ENCODE measurements at regions not wholly inside any gene's neighbourhood (a gene's known extent, or its start where the extent isn't known, plus 50 kb on each side); places are given as distances from the start of the nearest gene placed in this dataset.
"Not testable (repeated sequence)": the region's sequence is repeated elsewhere in the genome, so short reads cannot be mapped to it uniquely, and the experiment has no call there.

DNA sequence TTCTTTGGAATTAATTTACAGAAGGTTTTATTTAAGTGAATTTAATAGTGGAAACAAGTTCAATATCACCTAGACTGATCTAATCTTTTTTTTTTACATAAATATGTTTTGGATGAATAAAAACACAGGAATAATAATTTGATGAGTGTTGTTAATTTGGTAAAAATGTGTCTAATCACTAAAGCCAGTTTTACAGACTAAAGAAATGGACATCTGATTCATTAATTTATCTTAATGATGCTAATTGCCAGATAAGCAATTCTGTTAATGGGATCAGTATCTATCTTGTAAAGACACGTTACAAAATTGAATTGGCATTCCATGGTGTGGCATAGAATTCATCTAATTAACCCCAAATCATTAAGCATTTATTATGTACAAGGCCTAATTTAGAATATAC lies 743.3 kb upstream of the CDH6 start:
- no peaks in the 10 kb centered on the region for H3K9me3 ChIP-seq (ENCODE audit: control insufficient read depth in 3 of 3, low read length in 3 of 3)
- H3K27ac ChIP-seq (ENCODE audit: low read depth, low read length) = no peak overlapping the region
- no peaks in the 10 kb centered on the region for H3K4me1 ChIP-seq (ENCODE audit: control insufficient read depth in 3 of 3, insufficient read depth in 3 of 3, low read length in 3 of 3)
- H3K4me3 ChIP-seq (ENCODE audit: low read length in 3 of 3) = no peak overlapping the region
- no peaks in the 10 kb centered on the region for H3K36me3 ChIP-seq (ENCODE audit: control insufficient read depth in 3 of 3, insufficient read depth in 3 of 3, low read length in 3 of 3)
- no peaks in the 10 kb centered on the region for H3K27me3 ChIP-seq (ENCODE audit: control insufficient read depth in 3 of 3, insufficient read depth in 3 of 3, low read length in 3 of 3)
- H3K9ac ChIP-seq (ENCODE audit: low read depth in 1 of 3, low read length in 3 of 3) = no peak overlapping the region

DNA sequence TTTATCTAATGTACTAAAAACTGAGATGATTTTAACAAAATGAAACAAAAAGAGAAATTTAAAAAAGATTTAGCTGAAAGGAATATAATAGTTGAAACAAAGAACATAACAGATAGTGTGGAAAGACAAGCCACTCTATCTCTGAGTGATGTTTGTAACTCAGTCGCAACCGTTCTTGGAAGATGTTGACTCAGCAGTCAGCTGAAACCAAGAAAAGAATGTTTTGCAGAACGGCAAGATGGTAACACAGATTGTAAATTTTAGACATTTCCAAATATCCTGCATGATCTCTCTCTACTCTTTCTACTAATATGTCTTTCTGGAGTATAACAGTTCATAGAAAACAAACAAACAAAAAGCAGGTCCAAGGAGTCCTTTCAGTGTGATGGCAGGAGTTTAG lies 746.1 kb upstream of the CDH6 start:
- Histone ChIP-seq H3K36me3 (ENCODE audit: control insufficient read depth in 3 of 3, insufficient read depth in 3 of 3, low read length in 3 of 3) (no peaks in the 10 kb centered on the region), H3K9me3 (ENCODE audit: control insufficient read depth in 3 of 3, low read length in 3 of 3) (no peaks in the 10 kb centered on the region), H3K4me3 (ENCODE audit: low read length in 3 of 3) (no peak overlapping the region)

DNA sequence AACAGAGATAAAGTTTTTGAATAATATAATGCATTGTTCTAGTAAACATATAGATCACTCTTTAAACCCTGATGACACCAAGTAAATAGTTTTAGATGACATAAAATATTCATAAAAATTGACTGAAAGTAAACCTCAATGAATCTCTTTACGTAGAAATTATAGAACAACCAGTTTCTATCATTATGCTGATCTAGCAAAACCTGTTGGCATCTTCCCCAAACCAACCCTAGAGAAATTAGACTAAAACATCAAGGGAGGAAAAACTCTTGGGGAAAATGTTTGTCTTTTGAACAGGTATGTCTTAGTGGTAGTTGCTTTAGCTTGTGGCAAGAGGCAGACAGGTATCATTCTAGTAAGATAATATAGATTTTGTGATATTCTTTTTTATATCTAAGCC lies 747.0 kb upstream of the CDH6 start:
- H3K4me3 ChIP-seq (ENCODE audit: low read length in 3 of 3) = no peak overlapping the region
- H3K9ac ChIP-seq (ENCODE audit: low read depth in 1 of 3, low read length in 3 of 3) = no peak overlapping the region
- no peaks in the 10 kb centered on the region for H3K27me3 ChIP-seq (ENCODE audit: control insufficient read depth in 3 of 3, insufficient read depth in 3 of 3, low read length in 3 of 3)
- H3K9me3 ChIP-seq (ENCODE audit: control insufficient read depth in 3 of 3, low read length in 3 of 3) = no peaks in the 10 kb centered on the region
- H3K27ac ChIP-seq (ENCODE audit: low read depth, low read length) = no peak overlapping the region
- H3K4me1 ChIP-seq (ENCODE audit: control insufficient read depth in 3 of 3, insufficient read depth in 3 of 3, low read length in 3 of 3) = no peaks in the 10 kb centered on the region
- no peaks in the 10 kb centered on the region for H3K36me3 ChIP-seq (ENCODE audit: control insufficient read depth in 3 of 3, insufficient read depth in 3 of 3, low read length in 3 of 3)

More for the DNA sequence above, 746.1 kb upstream of the CDH6 start:
- no peak overlapping the region for H3K9ac ChIP-seq (ENCODE audit: low read depth in 1 of 3, low read length in 3 of 3)
- no peak overlapping the region for H3K27ac ChIP-seq (ENCODE audit: low read depth, low read length)
- H3K27me3 ChIP-seq (ENCODE audit: control insufficient read depth in 3 of 3, insufficient read depth in 3 of 3, low read length in 3 of 3) = no peaks in the 10 kb centered on the region
- H3K4me1 ChIP-seq (ENCODE audit: control insufficient read depth in 3 of 3, insufficient read depth in 3 of 3, low read length in 3 of 3) = no peaks in the 10 kb centered on the region

DNA sequence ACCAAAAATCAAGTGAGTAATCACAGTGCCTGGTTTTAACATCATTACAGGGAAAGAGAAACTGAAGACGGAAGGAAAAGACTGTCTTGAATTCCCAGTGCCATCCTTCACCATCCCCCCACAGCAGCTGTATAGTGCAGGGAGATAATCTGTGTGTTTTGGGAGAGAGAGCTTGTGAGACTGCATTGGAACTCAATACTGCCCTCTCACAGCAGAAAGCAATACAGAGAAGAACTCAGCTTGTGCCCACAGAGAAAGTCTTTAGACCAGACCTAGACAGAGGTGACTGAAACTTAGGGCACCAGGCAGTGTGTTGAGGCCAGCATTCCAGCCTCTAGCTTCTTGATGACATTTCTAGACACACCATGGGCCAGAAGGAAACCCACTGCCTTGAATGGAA lies 754.7 kb upstream of the CDH6 start:
- no peak overlapping the region for H3K4me3 ChIP-seq (ENCODE audit: low read length in 3 of 3)
- no peaks in the 10 kb centered on the region for H3K36me3 ChIP-seq (ENCODE audit: control insufficient read depth in 3 of 3, insufficient read depth in 3 of 3, low read length in 3 of 3)
- H3K9me3 ChIP-seq (ENCODE audit: control insufficient read depth in 3 of 3, low read length in 3 of 3) = peaks cover 0 to 5% (median 0%) of the 10 kb centered on the region in 3 donors
- no peak overlapping the region for H3K9ac ChIP-seq (ENCODE audit: low read depth in 1 of 3, low read length in 3 of 3)
- H3K4me1 ChIP-seq (ENCODE audit: control insufficient read depth in 3 of 3, insufficient read depth in 3 of 3, low read length in 3 of 3) = no peaks in the 10 kb centered on the region
- no peak overlapping the region for H3K27ac ChIP-seq (ENCODE audit: low read depth, low read length)
- no peaks in the 10 kb centered on the region for H3K27me3 ChIP-seq (ENCODE audit: control insufficient read depth in 3 of 3, insufficient read depth in 3 of 3, low read length in 3 of 3)

DNA sequence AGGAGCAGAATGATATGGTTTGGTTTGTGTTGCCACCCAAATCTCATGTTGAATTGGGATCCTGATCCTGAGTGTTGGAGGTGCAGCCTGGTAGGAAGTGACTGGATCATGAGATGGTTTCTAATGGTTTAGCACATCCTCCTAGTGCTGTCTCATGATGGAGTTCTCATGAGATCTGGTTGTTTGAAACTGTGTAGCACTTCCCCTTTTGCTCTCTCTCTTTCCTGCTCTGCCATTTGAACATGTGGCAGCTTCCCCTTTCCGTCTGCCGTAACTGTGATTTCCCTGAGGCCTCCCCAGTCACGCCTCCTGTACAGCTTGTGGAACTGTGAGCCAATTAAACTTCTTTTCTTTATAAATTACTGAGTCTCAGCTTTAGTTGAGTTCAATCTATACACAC lies 756.8 kb upstream of the CDH6 start:
- Histone ChIP-seq H3K4me1 (ENCODE audit: control insufficient read depth in 3 of 3, insufficient read depth in 3 of 3, low read length in 3 of 3) (no peaks in the 10 kb centered on the region), H3K9ac (ENCODE audit: low read depth in 1 of 3, low read length in 3 of 3) (no peak overlapping the region), H3K9me3 (ENCODE audit: control insufficient read depth in 3 of 3, low read length in 3 of 3) (peaks cover 0 to 5% (median 0%) of the 10 kb centered on the region in 3 donors), H3K36me3 (ENCODE audit: control insufficient read depth in 3 of 3, insufficient read depth in 3 of 3, low read length in 3 of 3) (no peaks in the 10 kb centered on the region), H3K4me3 (ENCODE audit: low read length in 3 of 3) (no peak overlapping the region), H3K27ac (ENCODE audit: low read depth, low read length) (no peak overlapping the region), H3K27me3 (ENCODE audit: control insufficient read depth in 3 of 3, insufficient read depth in 3 of 3, low read length in 3 of 3) (no peaks in the 10 kb centered on the region)

DNA sequence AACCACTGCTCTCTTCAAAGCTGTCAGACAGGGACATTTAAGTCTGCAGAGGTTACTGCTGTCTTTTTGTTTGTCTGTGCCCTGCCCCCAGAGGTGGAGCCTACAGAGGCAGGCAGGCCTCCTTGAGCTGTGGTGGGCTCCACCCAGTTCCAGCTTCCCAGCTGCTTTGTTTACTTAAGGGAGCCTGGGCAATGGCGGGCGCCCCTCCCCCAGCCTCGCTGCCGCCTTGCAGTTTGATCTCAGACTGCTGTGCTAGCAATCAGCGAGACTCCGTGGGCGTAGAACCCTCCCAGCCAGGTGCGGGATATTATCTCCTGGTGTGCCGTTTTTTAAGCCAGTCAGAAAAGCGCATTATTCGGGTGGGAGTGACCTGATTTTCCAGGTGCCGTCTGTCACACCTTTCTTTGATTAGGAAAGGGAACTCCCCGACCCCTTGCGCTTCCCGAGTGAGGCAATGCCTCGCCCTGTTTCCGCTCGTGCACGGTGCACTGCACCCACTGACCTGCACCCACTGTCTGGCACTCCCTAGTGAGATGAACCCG lies 764.5 kb upstream of the CDH6 start:
- H3K4me1 ChIP-seq (ENCODE audit: control insufficient read depth in 3 of 3, insufficient read depth in 3 of 3, low read length in 3 of 3); H3K9ac ChIP-seq (ENCODE audit: low read depth in 1 of 3, low read length in 3 of 3); H3K27me3 ChIP-seq (ENCODE audit: control insufficient read depth in 3 of 3, insufficient read depth in 3 of 3, low read length in 3 of 3); H3K27ac ChIP-seq (ENCODE audit: low read depth, low read length); H3K4me3 ChIP-seq (ENCODE audit: low read length in 3 of 3); H3K9me3 ChIP-seq (ENCODE audit: control insufficient read depth in 3 of 3, low read length in 3 of 3); H3K36me3 ChIP-seq (ENCODE audit: control insufficient read depth in 3 of 3, insufficient read depth in 3 of 3, low read length in 3 of 3): not testable (repeated sequence)

DNA sequence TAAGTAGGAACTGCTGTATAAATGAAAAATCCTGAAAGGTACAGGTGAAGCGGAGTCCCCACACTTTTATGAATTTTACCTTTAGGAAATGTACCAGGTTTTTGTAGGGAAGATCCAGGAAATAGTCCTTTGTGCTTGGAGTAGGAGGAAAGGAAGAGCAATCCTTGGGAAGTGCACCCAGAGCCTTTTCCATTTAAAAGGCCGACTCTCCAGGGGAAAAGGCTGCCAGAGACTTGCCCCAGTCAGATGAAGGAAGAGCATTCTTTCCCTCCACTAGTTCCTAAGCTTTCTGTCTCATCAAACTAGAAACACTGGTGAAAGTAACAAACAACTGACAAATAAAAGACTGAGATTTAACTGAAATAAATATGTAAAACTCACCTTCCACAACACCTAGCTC lies 779.4 kb upstream of the CDH6 start:
- H3K9me3 ChIP-seq (ENCODE audit: control insufficient read depth in 3 of 3, low read length in 3 of 3) = no peaks in the 10 kb centered on the region
- H3K27me3 ChIP-seq (ENCODE audit: control insufficient read depth in 3 of 3, insufficient read depth in 3 of 3, low read length in 3 of 3) = no peaks in the 10 kb centered on the region
- no peaks in the 10 kb centered on the region for H3K36me3 ChIP-seq (ENCODE audit: control insufficient read depth in 3 of 3, insufficient read depth in 3 of 3, low read length in 3 of 3)
- no peak overlapping the region for H3K9ac ChIP-seq (ENCODE audit: low read depth in 1 of 3, low read length in 3 of 3)
- no peak overlapping the region for H3K4me3 ChIP-seq (ENCODE audit: low read length in 3 of 3)
- H3K27ac ChIP-seq (ENCODE audit: low read depth, low read length) = no peak overlapping the region
- no peaks in the 10 kb centered on the region for H3K4me1 ChIP-seq (ENCODE audit: control insufficient read depth in 3 of 3, insufficient read depth in 3 of 3, low read length in 3 of 3)

DNA sequence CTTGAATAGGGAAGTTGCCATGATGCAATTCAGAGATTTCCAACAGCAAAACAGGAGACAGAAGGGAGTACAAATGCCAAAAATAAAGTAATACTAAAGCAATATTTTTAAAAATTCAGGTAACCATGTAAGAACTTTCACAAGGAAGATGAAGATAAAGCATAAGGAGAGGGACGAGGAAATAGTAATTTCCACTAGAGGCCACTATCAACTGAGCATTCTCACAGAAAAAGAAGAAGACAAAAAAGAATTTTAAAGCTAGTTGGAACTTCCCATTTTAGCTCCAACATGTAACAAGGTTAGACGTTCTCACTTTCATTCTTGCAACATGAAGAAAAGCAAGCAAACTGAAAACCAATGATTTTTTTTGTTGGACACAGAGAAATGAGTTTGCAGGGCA lies 779.9 kb upstream of the CDH6 start:
- Histone ChIP-seq H3K4me3 (ENCODE audit: low read length in 3 of 3) (no peak overlapping the region), H3K27me3 (ENCODE audit: control insufficient read depth in 3 of 3, insufficient read depth in 3 of 3, low read length in 3 of 3) (no peaks in the 10 kb centered on the region), H3K27ac (ENCODE audit: low read depth, low read length) (no peak overlapping the region), H3K4me1 (ENCODE audit: control insufficient read depth in 3 of 3, insufficient read depth in 3 of 3, low read length in 3 of 3) (no peaks in the 10 kb centered on the region), H3K9ac (ENCODE audit: low read depth in 1 of 3, low read length in 3 of 3) (no peak overlapping the region), H3K36me3 (ENCODE audit: control insufficient read depth in 3 of 3, insufficient read depth in 3 of 3, low read length in 3 of 3) (no peaks in the 10 kb centered on the region), H3K9me3 (ENCODE audit: control insufficient read depth in 3 of 3, low read length in 3 of 3) (no peaks in the 10 kb centered on the region)

DNA sequence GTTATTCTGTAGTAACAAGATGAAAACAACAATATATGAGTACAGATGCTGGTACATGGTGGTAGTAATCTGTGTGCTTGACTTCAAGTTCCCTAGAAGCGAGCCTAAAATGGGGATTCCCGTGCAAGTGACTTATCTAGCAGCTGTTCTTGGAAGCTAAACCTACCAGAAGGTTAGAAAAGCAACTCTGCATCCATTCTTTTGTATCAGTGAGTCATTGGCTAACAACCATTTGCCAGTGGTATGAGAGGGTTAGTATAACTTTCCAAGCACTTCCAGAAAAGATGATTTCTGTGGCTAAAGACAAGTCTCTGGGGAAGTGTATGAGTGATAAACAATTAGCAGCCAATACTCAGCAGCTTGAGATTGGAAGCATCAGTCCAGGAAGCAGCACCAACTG lies 787.7 kb upstream of the CDH6 start:
- Histone ChIP-seq H3K36me3 (ENCODE audit: control insufficient read depth in 3 of 3, insufficient read depth in 3 of 3, low read length in 3 of 3) (no peaks in the 10 kb centered on the region), H3K4me3 (ENCODE audit: low read length in 3 of 3) (no peak overlapping the region), H3K9ac (ENCODE audit: low read depth in 1 of 3, low read length in 3 of 3) (no peak overlapping the region), H3K9me3 (ENCODE audit: control insufficient read depth in 3 of 3, low read length in 3 of 3) (peaks cover 0 to 3% (median 0%) of the 10 kb centered on the region in 3 donors), H3K27ac (ENCODE audit: low read depth, low read length) (no peak overlapping the region), H3K4me1 (ENCODE audit: control insufficient read depth in 3 of 3, insufficient read depth in 3 of 3, low read length in 3 of 3) (no peaks in the 10 kb centered on the region), H3K27me3 (ENCODE audit: control insufficient read depth in 3 of 3, insufficient read depth in 3 of 3, low read length in 3 of 3) (no peaks in the 10 kb centered on the region)

DNA sequence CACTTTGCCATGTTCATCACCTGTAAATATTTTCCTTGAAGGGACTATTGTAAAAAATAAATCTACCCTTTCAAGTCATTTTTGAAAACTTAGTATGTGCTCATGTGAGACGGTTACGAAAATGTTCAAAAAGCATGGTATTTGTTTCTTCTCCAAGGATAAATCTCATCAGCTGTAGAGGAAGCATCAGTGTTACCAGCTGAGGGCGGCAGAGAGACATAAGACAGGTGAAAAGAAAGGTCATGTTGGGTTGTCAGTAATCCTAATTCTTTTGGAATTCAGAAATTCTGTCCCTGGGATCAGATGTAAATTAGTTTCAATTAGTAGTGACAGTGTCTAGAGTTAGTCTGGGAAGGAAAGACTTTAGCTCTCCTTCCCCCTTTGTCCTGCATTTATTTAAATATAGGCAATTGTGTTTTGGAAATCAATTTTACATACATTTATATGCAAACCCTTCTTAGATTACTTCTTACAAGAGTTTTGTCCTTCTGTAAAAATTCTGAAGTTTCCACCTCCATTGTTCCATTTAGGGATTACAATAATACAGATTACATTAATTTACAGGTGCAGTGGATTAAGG lies 791.9 kb upstream of the CDH6 start:
- Histone ChIP-seq H3K27me3 (ENCODE audit: control insufficient read depth in 3 of 3, insufficient read depth in 3 of 3, low read length in 3 of 3) (no peaks in the 10 kb centered on the region), H3K36me3 (ENCODE audit: control insufficient read depth in 3 of 3, insufficient read depth in 3 of 3, low read length in 3 of 3) (no peaks in the 10 kb centered on the region), H3K4me3 (ENCODE audit: low read length in 3 of 3) (no peak overlapping the region)

More for the DNA sequence above, 791.9 kb upstream of the CDH6 start:
- Histone ChIP-seq H3K9ac (ENCODE audit: low read depth in 1 of 3, low read length in 3 of 3) (no peak overlapping the region), H3K4me1 (ENCODE audit: control insufficient read depth in 3 of 3, insufficient read depth in 3 of 3, low read length in 3 of 3) (no peaks in the 10 kb centered on the region), H3K9me3 (ENCODE audit: control insufficient read depth in 3 of 3, low read length in 3 of 3) (peaks cover 0 to 3% (median 0%) of the 10 kb centered on the region in 3 donors), H3K27ac (ENCODE audit: low read depth, low read length) (no peak overlapping the region)

Measured in skeletal muscle tissue (tissue), 3 donors.